MCF 10A (cell line): ENCODE measurements at regions not wholly inside any gene's neighbourhood (a gene's known extent, or its start where the extent isn't known, plus 50 kb on each side); places are given as distances from the start of the nearest gene placed in this dataset.

Experiments
- BruUV-seq: library from RNA; stranded (reverse); fragments of 400-500 nt; replicated peaks from 2 replicates; lab custom pipeline; 2021; lab: Mats Ljungman, UMichigan
- CTCF ChIA-PET: fragments of 300-600 bp; sonication (Branson Sonifier 250); formaldehyde crosslinking; extraction: SDS; loops from one replicate; lab custom pipeline; 2021; ENCODE audit warnings: antibody characterized with exemption, inconsistent platforms; lab: Yijun Ruan, JAX
- POLR2A ChIA-PET: fragments of 300-600, 350-650 bp; sonication (Branson Sonifier 250); formaldehyde crosslinking; extraction: SDS; loops from one replicate; lab custom pipeline; 2020; ENCODE audit warnings: antibody characterized with exemption, inconsistent platforms; lab: Yijun Ruan, JAX
- DNase-seq: peaks from one replicate; pipeline ENCODE4 v3.0.0-alpha.2; 2018; ENCODE audit not compliant: unreplicated experiment
- H3K27ac Mint-ChIP-seq: one replicate; pipeline ENCODE4 v1.8.0; 2022; ENCODE audit warnings: mild to moderate bottlenecking, low read depth, mixed read lengths; ENCODE audit not compliant: unreplicated experiment
- H3K27me3 Mint-ChIP-seq: one replicate; pipeline ENCODE4 v1.8.0; 2022; ENCODE audit warnings: mixed read lengths; ENCODE audit not compliant: insufficient read depth, unreplicated experiment
- H3K36me3 Mint-ChIP-seq: one replicate; pipeline ENCODE4 v1.8.0; 2022; ENCODE audit warnings: mild to moderate bottlenecking, moderate library complexity, mixed read lengths; ENCODE audit not compliant: insufficient read depth, unreplicated experiment
- H3K4me1 Mint-ChIP-seq: one replicate; pipeline ENCODE4 v1.8.0; 2022; ENCODE audit warnings: mixed read lengths; ENCODE audit not compliant: insufficient read depth, unreplicated experiment
- H3K4me3 Mint-ChIP-seq: one replicate; pipeline ENCODE4 v1.8.0; 2022; ENCODE audit warnings: mild to moderate bottlenecking, moderate library complexity, mixed read lengths; ENCODE audit not compliant: unreplicated experiment
- H3K9me3 Mint-ChIP-seq: one replicate; pipeline ENCODE4 v1.8.0; 2022; ENCODE audit warnings: mixed read lengths; ENCODE audit not compliant: unreplicated experiment
- intact Hi-C: fragments of 100-400 bp; cut with micrococcal nuclease; formaldehyde crosslinking; loops from 2 replicates; pipeline ENCODE4 v1.14.1; 2022
- TF ChIP-seq, protein P1 (sequence below): fragments of 200-600 bp; IDR thresholded peaks from one replicate; pipeline ENCODE4 v1.8.0; 2022; ENCODE audit warnings: antibody characterized with exemption, mild to moderate bottlenecking; ENCODE audit not compliant: unreplicated experiment

DNA sequence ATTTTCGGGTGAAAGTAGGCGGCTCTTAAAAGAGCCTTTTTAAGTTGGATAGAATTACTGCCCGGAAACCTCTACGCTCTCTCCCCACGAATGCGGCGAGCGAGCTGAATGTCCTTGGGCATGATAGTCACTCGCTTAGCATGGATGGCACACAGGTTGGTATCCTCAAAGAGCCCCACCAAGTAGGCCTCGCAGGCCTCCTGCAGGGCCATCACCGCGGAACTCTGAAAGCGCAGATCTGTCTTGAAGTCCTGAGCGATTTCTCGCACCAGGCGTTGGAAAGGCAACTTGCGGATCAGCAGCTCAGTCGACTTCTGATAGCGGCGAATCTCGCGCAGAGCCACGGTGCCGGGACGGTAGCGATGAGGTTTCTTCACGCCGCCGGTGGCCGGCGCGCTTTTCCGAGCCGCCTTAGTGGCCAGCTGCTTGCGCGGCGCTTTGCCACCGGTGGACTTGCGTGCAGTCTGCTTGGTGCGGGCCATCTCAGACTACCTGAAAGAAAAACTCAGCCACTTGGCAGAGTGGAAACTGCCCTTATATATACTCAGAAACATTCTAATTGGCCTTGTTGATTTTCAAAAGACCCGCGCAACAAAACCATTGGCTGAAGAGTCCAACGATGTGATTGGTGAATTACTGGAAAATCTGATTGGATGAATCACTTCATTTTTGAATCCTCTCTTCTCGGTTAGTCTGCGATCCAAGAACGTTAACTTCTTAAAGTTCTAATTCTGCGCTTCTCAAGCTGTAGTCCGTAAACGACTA lies 93.9 kb upstream of the BTN3A2 start:
- peaks cover 6% of the 10 kb centered on the region for H3K4me1 Mint-ChIP-seq
- H3K9me3 Mint-ChIP-seq, result no peaks in the 10 kb centered on the region
- peak; percentile 97 for DNase-seq
- BruUV-seq, result TSS peak; percentile 94
- H3K36me3 Mint-ChIP-seq, result no peaks in the 10 kb centered on the region
- POLR2A ChIA-PET, result interaction anchor here (0.6 to 11.7 kb wide), 45 partner anchors 7 to 1622 kb away, joined by 3 to 405 read pairs (median 9); a partner anchor contains a TSS
- TF ChIP-seq, protein P1, sequence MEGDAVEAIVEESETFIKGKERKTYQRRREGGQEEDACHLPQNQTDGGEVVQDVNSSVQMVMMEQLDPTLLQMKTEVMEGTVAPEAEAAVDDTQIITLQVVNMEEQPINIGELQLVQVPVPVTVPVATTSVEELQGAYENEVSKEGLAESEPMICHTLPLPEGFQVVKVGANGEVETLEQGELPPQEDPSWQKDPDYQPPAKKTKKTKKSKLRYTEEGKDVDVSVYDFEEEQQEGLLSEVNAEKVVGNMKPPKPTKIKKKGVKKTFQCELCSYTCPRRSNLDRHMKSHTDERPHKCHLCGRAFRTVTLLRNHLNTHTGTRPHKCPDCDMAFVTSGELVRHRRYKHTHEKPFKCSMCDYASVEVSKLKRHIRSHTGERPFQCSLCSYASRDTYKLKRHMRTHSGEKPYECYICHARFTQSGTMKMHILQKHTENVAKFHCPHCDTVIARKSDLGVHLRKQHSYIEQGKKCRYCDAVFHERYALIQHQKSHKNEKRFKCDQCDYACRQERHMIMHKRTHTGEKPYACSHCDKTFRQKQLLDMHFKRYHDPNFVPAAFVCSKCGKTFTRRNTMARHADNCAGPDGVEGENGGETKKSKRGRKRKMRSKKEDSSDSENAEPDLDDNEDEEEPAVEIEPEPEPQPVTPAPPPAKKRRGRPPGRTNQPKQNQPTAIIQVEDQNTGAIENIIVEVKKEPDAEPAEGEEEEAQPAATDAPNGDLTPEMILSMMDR, result no peak
- H3K27me3 Mint-ChIP-seq, result no peaks in the 10 kb centered on the region
- intact Hi-C loops, result loop anchor here (2.0 to 5.0 kb wide), 3 partner anchors 20 to 861 kb away; a partner anchor contains a TSS
- H3K27ac Mint-ChIP-seq, result peak overlapping the region; percentile 54
- no peak overlapping the region for H3K4me3 Mint-ChIP-seq
- CTCF ChIA-PET, result interaction anchor here (0.6 to 3.6 kb wide), 16 partner anchors 10 to 227 kb away, joined by 3 to 15 read pairs (median 4); a partner anchor contains a TSS

- Mint-ChIP-seq H3K9me3 (no peaks in the 10 kb centered on the region), H3K4me3 (no peak overlapping the region), H3K36me3 (no peaks in the 10 kb centered on the region), H3K27ac (no peak overlapping the region), H3K4me1 (peaks cover 6% of the 10 kb centered on the region), H3K27me3 (no peaks in the 10 kb centered on the region)
- POLR2A ChIA-PET, result interaction anchor here (0.7 to 11.7 kb wide), 37 partner anchors 12 to 1621 kb away, joined by 3 to 405 read pairs (median 16); a partner anchor contains a TSS
- TF ChIP-seq, protein P1, result no peak
- BruUV-seq, result no TSS peak
- no peak for DNase-seq
- intact Hi-C loops, result loop anchor here (1.0 to 5.0 kb wide), 9 partner anchors 14 to 861 kb away; a partner anchor contains a TSS
- CTCF ChIA-PET, result interaction anchor here (0.7 to 3.6 kb wide), 9 partner anchors 13 to 208 kb away, joined by 3 to 15 read pairs (median 3); a partner anchor contains a TSS
Measured at GRCh38 chr6:26271668-26272024, 93.4 kb upstream of the BTN3A2 start.

GRCh38 chr6:26272171-26272637 lies 92.8 kb upstream of the BTN3A2 start:
- intact Hi-C loops, result loop anchor here (1.0 to 5.0 kb wide), 7 partner anchors 13 to 860 kb away; a partner anchor contains a TSS

More at GRCh38 chr6:26272171-26272637, 92.8 kb upstream of the BTN3A2 start:
- Mint-ChIP-seq H3K27me3 (no peaks in the 10 kb centered on the region), H3K4me1 (peaks cover 6% of the 10 kb centered on the region), H3K36me3 (no peaks in the 10 kb centered on the region), H3K9me3 (no peaks in the 10 kb centered on the region), H3K4me3 (no peak overlapping the region), H3K27ac (no peak overlapping the region)
- CTCF ChIA-PET, result interaction anchor here (0.5 to 3.6 kb wide), 8 partner anchors 12 to 940 kb away, joined by 3 to 15 read pairs (median 3); a partner anchor contains a TSS
- POLR2A ChIA-PET, result interaction anchor here (0.6 to 11.7 kb wide), 52 partner anchors 9 to 1622 kb away, joined by 3 to 405 read pairs (median 8); partner anchors contain the start of gene HMGN4
- TF ChIP-seq, protein P1, result no peak
- no TSS peak for BruUV-seq
- peak; percentile 66 for DNase-seq
